Mammary epithelial cell (primary cell): ENCODE measurements at regions not wholly inside any gene's neighbourhood (a gene's known extent, or its start where the extent isn't known, plus 50 kb on each side); places are given as distances from the start of the nearest gene placed in this dataset.

Experiments
- CTCF ChIP-seq, 2 donors: IDR thresholded peaks in 1 of 2; conservative IDR thresholded peaks in 1 of 2; 2 replicates each; pipeline ENCODE4 v1.5.1; 2011 to 2012; ENCODE audit warnings: inconsistent platforms in 2 of 2, low read length in 2 of 2, mild to moderate bottlenecking in 2 of 2, control low read depth in 1 of 2, low read depth in 1 of 2; ENCODE audit not compliant: insufficient read depth in 1 of 2; ENCODE audit errors: extremely low read depth in 1 of 2
- EZH2 ChIP-seq: IDR thresholded peaks from 2 replicates; pipeline ENCODE4 v1.6.1; 2012; ENCODE audit warnings: low read length, inconsistent platforms, borderline replicate concordance

- TF ChIP-seq CTCF (conservative IDR thresholded peaks at IDR 0.05 in 1 of 2, IDR thresholded peaks at IDR 0.05 in 1 of 2; ENCODE audit: extremely low read depth in 1 of 2, insufficient read depth in 1 of 2, low read depth in 1 of 2, low read length in 2 of 2) (no peak), EZH2 (no peak)
These were observed 217.1 kb upstream of the TRPC4 start for GRCh38 chr13:38086721-38087120.
